Aorta (tissue), 5 donors: ENCODE measurements at regions not wholly inside any gene's neighbourhood (a gene's known extent, or its start where the extent isn't known, plus 50 kb on each side); places are given as distances from the start of the nearest gene placed in this dataset.

Experiments used
- ATAC-seq: fragments of 200-7000 bp; cut with Tn5 transposase; one replicate; pipeline ENCODE4 v1.9.1; 2022; ENCODE audit warnings: moderate library complexity; ENCODE audit not compliant: low FRiP score
- DNase-seq, 2 donors: peaks; one replicate each; pipeline ENCODE4 v3.0.0-alpha.2; 2020
- H3K27ac ChIP-seq, 2 donors: one replicate each; pipeline ENCODE4 v1.5.1; 2013; ENCODE audit warnings: low read length in 2 of 2, mild to moderate bottlenecking in 2 of 2, moderate library complexity in 2 of 2, control low read depth in 1 of 2, inconsistent platforms in 1 of 2, low read depth in 1 of 2
- H3K27me3 ChIP-seq, 2 donors: one replicate each; pipeline ENCODE4 v1.6.1; 2013; ENCODE audit warnings: control low read depth in 1 of 2, low read length in 1 of 2, mild to moderate bottlenecking in 1 of 2, moderate library complexity in 1 of 2; ENCODE audit not compliant: insufficient read depth in 2 of 2, control insufficient read depth in 1 of 2
- H3K36me3 ChIP-seq, 2 donors: one replicate each; pipeline ENCODE4 v1.6.1; 2013; ENCODE audit warnings: control low read depth in 1 of 2, low read length in 1 of 2, mild to moderate bottlenecking in 1 of 2; ENCODE audit not compliant: insufficient read depth in 2 of 2, control insufficient read depth in 1 of 2
- H3K4me1 ChIP-seq, 2 donors: one replicate each; pipeline ENCODE4 v1.6.1; 2013; ENCODE audit warnings: low read length in 2 of 2, control low read depth in 1 of 2, mild to moderate bottlenecking in 1 of 2, moderate library complexity in 1 of 2; ENCODE audit not compliant: insufficient read depth in 2 of 2, control insufficient read depth in 1 of 2
- H3K4me3 ChIP-seq, 2 donors: one replicate each; pipeline ENCODE4 v1.5.1; 2013; ENCODE audit warnings: low read length in 2 of 2, control low read depth in 1 of 2, mild to moderate bottlenecking in 1 of 2
- H3K9me3 ChIP-seq: one replicate; pipeline ENCODE4 v1.6.1; 2013; ENCODE audit warnings: mild to moderate bottlenecking, low read length; ENCODE audit not compliant: control insufficient read depth
- WGBS, 2 donors: extraction: QIAGEN DNeasy Blood & Tissue Kit; methylation state at CpG; one replicate each; pipeline ENCODE4 v1.1.7; 2013; 5-methylcytosine and 5-hydroxymethylcytosine counted together
- intact Hi-C, 2 donors: fragments of 100-400 bp; cut with DNase I; formaldehyde crosslinking; loops; one replicate each; pipeline versions ENCODE4 v1.14.2 to v1.15.0; 2022
- donor health status: healthy with polysubstance abuse.
- donor health status: Bipolar disorder and iron deficiency.
- donor health status: DM: no; HTN: no; CAD: no.
- donor health status: DM: no; HTN: no; CAD: no.
- donor health status: DM: yes; HTN: yes; CAD: no.

DNA sequence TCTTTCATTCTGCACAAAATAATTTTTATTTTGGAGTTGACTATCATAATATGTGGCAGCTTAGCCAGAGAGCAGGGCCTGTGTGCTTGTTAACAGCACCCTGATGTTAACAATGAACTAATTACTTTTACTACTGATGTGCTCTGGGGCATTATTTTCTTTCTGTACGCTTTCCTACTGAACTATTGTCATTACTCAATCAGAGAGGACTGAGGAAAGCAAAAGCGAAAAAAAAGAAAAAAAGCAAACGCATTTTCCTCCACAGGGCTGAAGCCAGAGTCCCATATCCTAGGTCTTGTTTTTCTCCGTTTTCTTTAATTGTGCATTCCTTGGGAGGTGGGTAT, 221.2 kb downstream of the TTLL7 start:
- DNase-seq (no peak), ATAC-seq (no peak)
- intact Hi-C loops = no loop called here
- Histone ChIP-seq H3K4me1 (no peaks in the 10 kb centered on the region), H3K36me3 (no peaks in the 10 kb centered on the region), H3K27me3 (no peaks in the 10 kb centered on the region), H3K27ac (no peak overlapping the region), H3K4me3 (no peak overlapping the region), H3K9me3 (no peaks in the 10 kb centered on the region)
- 87 to 88% methylated on average over 4 of the region's 4 CpGs for WGBS, 2 donors

DNA sequence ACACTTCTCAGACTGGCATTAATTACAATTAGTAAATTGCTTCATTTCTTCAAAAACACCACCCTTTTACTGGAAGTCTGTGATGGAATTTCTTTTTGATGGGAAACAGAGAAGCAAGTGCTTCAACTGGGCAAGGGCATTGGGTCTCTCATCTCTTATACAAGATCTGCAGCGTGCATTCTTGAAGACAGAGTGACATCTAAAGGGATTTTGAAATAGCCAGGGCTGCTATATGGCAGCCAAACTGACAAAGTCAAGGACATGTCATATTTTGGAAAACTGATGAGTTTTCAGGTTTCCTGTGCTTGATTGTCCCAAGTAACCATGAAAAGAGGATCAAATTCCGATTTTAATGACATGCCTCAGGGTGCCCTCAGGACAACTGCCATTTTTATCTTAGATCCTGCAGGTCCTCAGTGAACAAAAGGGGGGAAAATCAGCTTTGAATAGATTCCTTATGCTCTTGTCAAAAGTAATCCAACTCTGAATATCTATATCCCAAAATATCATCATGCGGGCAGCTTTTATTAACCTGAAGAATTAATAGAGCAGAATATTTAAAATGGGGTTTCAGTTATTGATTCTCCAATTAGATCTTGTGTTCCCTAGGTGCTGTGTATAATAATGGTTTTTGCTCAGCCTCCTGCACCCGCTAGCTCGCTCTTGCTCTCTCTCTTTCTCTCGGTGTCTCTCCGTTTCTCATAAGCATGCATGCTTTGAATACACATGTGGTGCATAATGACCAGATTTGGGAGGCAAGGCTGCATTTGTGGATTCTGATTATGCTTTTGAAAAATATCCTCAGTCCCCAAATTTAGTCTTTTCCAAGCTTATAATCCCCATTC, 221.8 kb downstream of the TTLL7 start:
- no peaks in the 10 kb centered on the region for H3K4me1 ChIP-seq
- no peaks in the 10 kb centered on the region for H3K27me3 ChIP-seq
- ATAC-seq (no peak), DNase-seq (no peak)
- H3K27ac ChIP-seq = no peak overlapping the region
- H3K36me3 ChIP-seq = no peaks in the 10 kb centered on the region
- no peak overlapping the region for H3K4me3 ChIP-seq
- WGBS, 2 donors = 95% methylated on average over 7 of the region's 7 CpGs
- no peaks in the 10 kb centered on the region for H3K9me3 ChIP-seq
- intact Hi-C loops = no loop called here

DNA sequence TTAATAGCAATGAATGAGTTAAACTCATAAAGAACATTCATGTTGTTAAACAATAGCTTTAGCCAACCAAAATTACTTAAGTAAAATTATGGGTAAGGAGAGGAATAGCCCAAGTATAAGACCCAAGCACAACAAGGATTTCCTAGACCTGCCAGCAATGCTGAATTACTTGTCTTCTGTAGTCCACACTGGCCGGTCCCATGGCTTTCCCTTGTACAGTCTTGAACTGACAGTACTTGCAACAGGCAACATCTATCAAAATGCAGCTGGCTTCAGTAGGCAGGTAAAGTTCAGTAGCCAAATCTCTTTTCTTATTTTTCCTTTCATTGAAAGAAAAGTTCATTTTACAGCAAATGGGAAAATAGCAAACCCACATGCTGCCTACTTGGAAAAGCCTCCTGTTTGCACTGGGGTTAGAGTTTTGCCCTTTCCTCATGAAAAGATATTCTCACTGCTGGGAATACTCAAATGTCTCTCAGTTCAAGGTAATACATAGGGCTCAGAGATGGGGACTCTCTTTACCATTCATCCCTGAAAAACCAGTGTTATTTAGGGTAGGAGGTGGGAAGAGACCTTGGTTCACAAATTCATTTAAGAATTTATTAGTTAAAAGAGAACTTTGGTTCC, 222.8 kb downstream of the TTLL7 start:
- 64 to 75% methylated on average over 1 of the region's 1 CpG for WGBS, 2 donors
- DNase-seq = no peak
- H3K27me3 ChIP-seq = no peaks in the 10 kb centered on the region
- no peaks in the 10 kb centered on the region for H3K36me3 ChIP-seq
- H3K27ac ChIP-seq = no peak overlapping the region
- H3K4me1 ChIP-seq = no peaks in the 10 kb centered on the region
- intact Hi-C loops = no loop called here
- no peaks in the 10 kb centered on the region for H3K9me3 ChIP-seq
- H3K4me3 ChIP-seq = no peak overlapping the region
- ATAC-seq = no peak

DNA sequence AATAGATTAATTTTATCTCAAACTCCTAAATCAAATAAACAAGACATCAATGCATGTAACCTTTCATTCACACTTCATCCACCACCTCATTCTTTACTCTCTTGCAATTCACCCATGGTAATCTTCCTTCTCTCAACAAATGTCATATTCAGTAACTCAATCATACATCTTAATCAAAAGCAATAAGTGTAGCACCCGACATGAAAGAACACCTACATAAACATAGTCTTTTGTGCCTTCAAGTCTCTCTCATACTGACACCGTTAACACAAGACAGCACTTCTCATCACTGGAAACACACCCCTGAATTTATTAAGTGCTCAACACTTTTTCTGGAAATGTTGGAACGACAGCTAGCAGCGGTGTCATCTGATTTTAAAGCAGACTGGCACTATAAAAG, 225.9 kb downstream of the TTLL7 start:
- H3K27ac ChIP-seq = no peak overlapping the region
- H3K36me3 ChIP-seq = no peaks in the 10 kb centered on the region
- WGBS, 2 donors = 67 to 68% methylated on average over 4 of the region's 4 CpGs
- no peaks in the 10 kb centered on the region for H3K27me3 ChIP-seq
- H3K9me3 ChIP-seq = no peaks in the 10 kb centered on the region
- no peaks in the 10 kb centered on the region for H3K4me1 ChIP-seq
- intact Hi-C loops = no loop called here
- ATAC-seq (no peak), DNase-seq (no peak)
- no peak overlapping the region for H3K4me3 ChIP-seq

DNA sequence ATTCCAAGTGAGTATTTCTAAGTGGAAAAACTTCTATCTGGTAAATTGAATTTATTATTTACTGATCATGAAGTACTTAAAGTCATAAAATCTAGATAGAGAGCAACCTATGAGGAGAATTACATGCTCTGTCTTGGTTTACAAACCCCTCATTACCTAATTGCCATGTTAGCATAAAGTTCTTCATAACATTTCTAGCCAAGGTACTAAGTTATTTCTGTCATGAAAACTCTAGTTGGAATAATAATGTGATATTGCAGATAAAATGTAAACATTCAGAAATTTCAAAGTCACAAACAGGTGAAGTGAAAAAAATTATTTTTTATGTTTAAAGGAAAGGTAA, 228.6 kb downstream of the TTLL7 start:
- Histone ChIP-seq H3K27ac (no peak overlapping the region), H3K36me3 (no peaks in the 10 kb centered on the region), H3K9me3 (peaks cover 1% of the 10 kb centered on the region), H3K27me3 (no peaks in the 10 kb centered on the region), H3K4me1 (no peaks in the 10 kb centered on the region), H3K4me3 (no peak overlapping the region)
- intact Hi-C loops = no loop called here
- ATAC-seq = no peak
- no peak for DNase-seq

DNA sequence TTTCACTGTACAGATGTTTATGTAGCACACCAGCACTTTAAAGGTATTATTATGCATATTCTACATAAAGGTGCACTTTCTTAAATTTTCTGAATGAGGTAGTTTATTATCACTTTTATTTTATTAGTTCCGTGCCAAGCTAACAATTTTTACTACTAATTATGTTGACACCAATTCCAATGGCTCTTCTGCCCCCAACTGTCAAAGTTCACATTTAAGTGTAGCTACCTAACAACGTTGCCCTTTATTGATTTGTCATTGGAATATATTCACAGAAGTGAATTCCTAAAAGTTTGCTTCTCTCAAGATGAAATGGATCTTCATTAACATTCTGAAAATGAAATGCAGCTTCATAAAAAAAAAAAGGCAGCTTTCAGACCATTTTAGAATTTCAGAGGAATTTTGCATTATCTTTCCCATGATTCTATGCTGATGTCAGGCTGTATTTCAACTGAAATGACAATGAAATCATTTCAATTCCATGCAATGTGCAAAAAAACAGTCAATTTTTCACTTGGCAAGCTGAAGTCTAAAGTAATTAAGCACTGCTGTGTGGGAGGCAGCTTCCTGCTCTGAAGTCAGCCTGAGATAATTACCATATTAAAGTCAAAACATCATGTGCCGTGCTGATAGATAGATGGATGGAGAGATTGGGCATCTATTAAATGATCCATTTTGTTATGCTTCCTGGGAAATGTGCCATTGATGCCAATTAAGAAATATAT, 229.2 kb downstream of the TTLL7 start:
- WGBS, 2 donors = 70 to 72% methylated on average over 3 of the region's 3 CpGs
- intact Hi-C loops = no loop called here
- no peak for ATAC-seq
- H3K27me3 ChIP-seq = no peaks in the 10 kb centered on the region
- no peak overlapping the region for H3K4me3 ChIP-seq
- H3K36me3 ChIP-seq = no peaks in the 10 kb centered on the region
- peaks cover 1% of the 10 kb centered on the region for H3K9me3 ChIP-seq
- DNase-seq = no peak
- H3K4me1 ChIP-seq = no peaks in the 10 kb centered on the region
- H3K27ac ChIP-seq = no peak overlapping the region

DNA sequence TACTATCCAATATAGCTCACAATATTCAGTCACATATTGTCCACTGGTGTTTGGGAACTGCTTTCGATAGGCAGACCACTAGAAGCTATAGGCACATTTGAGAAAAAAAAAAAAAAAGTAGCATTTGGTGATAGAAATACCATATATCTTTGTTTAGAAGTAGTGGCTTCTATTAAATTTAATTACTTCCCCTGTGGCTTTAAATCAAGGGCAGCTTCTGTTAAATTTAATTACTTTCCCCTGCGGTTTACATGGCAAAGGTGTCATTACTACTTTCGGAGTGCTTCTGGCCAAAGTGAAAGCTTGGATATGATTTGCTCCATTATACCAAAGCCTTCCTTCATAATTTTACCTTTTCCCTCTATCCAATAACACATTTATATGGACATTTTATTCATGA, 229.9 kb downstream of the TTLL7 start:
- intact Hi-C loops = no loop called here
- Histone ChIP-seq H3K27me3 (no peaks in the 10 kb centered on the region), H3K4me1 (no peaks in the 10 kb centered on the region), H3K27ac (no peak overlapping the region), H3K36me3 (no peaks in the 10 kb centered on the region), H3K4me3 (no peak overlapping the region), H3K9me3 (peaks cover 1% of the 10 kb centered on the region)
- DNase-seq (no peak), ATAC-seq (no peak)
- 90 to 97% methylated on average over 3 of the region's 3 CpGs for WGBS, 2 donors

DNA sequence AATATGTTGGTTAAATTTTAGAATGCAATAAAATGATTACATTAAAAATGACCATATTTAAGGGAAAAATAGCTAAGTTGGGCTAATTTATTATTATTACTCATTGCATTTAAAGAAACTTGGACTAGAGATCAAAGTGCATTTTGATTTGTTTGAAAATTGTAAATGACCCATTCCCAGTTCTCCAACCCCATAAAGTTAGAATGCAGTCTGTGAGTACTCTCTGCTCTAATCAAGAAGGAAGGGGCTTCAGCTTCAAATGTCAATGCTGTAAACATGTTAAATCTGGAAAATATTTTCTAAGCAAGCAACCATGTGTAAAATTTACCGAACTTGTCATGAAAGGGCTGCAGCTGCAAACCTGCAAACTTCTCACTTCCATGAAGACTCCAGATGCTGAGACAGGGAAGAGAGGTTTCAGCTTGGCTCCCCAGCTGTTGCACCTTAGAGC, 232.7 kb downstream of the TTLL7 start:
- Histone ChIP-seq H3K4me3 (no peak overlapping the region), H3K36me3 (no peaks in the 10 kb centered on the region), H3K9me3 (peaks cover 1% of the 10 kb centered on the region), H3K27ac (no peak overlapping the region), H3K4me1 (no peaks in the 10 kb centered on the region), H3K27me3 (no peaks in the 10 kb centered on the region)
- ATAC-seq (no peak), DNase-seq (no peak)
- WGBS, 2 donors = 64 to 78% methylated on average over 1 of the region's 1 CpG
- intact Hi-C loops = no loop called here

DNA sequence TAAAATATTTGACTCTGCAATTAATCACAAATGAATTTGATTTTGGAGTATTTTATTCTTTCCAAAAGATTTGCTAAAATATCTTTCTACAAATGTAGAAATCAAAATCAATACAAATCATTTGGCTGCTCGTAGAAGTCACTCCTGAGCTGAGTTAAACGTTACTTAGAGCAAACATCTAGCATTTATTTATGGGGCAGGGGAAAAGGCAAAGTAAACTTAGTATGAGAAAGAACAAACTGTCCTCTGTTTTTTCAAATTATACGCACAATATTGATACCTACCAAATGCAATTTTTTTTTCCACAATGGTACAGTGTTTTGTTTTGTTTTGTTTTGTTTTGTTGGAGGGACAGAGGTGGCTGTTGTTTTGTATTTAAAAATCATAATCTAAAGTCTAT, 233.8 kb downstream of the TTLL7 start:
- H3K9me3 ChIP-seq = peaks cover 1% of the 10 kb centered on the region
- no peak overlapping the region for H3K27ac ChIP-seq
- H3K27me3 ChIP-seq = no peaks in the 10 kb centered on the region
- H3K4me3 ChIP-seq = no peak overlapping the region
- WGBS, 2 donors = 96 to 97% methylated on average over 3 of the region's 3 CpGs
- DNase-seq (no peak), ATAC-seq (no peak)
- H3K4me1 ChIP-seq = no peaks in the 10 kb centered on the region
- H3K36me3 ChIP-seq = no peaks in the 10 kb centered on the region
- intact Hi-C loops = no loop called here
